Suppressor macrophage (primary cell): ENCODE measurements at regions not wholly inside any gene's neighbourhood (a gene's known extent, or its start where the extent isn't known, plus 50 kb on each side); places are given as distances from the start of the nearest gene placed in this dataset.
A peak's percentile ranks its signal among the peaks of the same experiment; 100 is the strongest.
"Not testable (repeated sequence)": the region's sequence is repeated elsewhere in the genome, so short reads cannot be mapped to it uniquely, and the experiment has no call there.

Source experiments
- DNase-seq, 4 experiments: peaks; one replicate each; pipeline ENCODE4 v3.0.0-alpha.2; 2020 to 2022

GRCh38 chr2:138324068-138324771 is 177.3 kb upstream of the SPOPL start:
- DNase-seq, result no peak

- DNase-seq, result no peak
Measured at GRCh38 chr2:138327967-138328366, 173.6 kb upstream of the SPOPL start.

GRCh38 chr2:138329162-138329561 is 172.4 kb upstream of the SPOPL start:
- DNase-seq, result no peak

GRCh38 chr2:138329591-138329990 is 172.0 kb upstream of the SPOPL start:
- no peak for DNase-seq

GRCh38 chr2:138333121-138333520 is 168.4 kb upstream of the SPOPL start:
- no peak for DNase-seq

GRCh38 chr2:138333677-138334076 is 167.9 kb upstream of the SPOPL start:
- DNase-seq, result no peak

- no peak for DNase-seq
Measured at GRCh38 chr2:138334323-138334722, 167.2 kb upstream of the SPOPL start.

- no peak for DNase-seq
Measured at GRCh38 chr2:138335036-138335435, 166.5 kb upstream of the SPOPL start.

- DNase-seq, result no peak
Measured at GRCh38 chr2:138336146-138336545, 165.4 kb upstream of the SPOPL start.

- no peak for DNase-seq
Measured at GRCh38 chr2:138355244-138355643, 146.3 kb upstream of the SPOPL start.

GRCh38 chr2:138356178-138356577 is 145.4 kb upstream of the SPOPL start:
- DNase-seq, result no peak

GRCh38 chr2:138359532-138359931 is 142.0 kb upstream of the SPOPL start:
- no peak for DNase-seq

GRCh38 chr2:138364554-138365162 is 136.9 kb upstream of the SPOPL start:
- DNase-seq, result no peak

- DNase-seq, result no peak
Measured at GRCh38 chr2:138365581-138365980, 136.0 kb upstream of the SPOPL start.

GRCh38 chr2:138369856-138370255 is 131.7 kb upstream of the SPOPL start:
- DNase-seq, result peak in 2 of 4 experiments; percentile 2 to 21

- peak; percentile 7 to 61 (median 34) for DNase-seq
Measured at GRCh38 chr2:138373993-138374408, 127.6 kb upstream of the SPOPL start.

- DNase-seq, result no peak
Measured at GRCh38 chr2:138381373-138381772, 120.2 kb upstream of the SPOPL start.

GRCh38 chr2:138382672-138383071 is 118.9 kb upstream of the SPOPL start:
- DNase-seq, result no peak

- not testable (repeated sequence) for DNase-seq
Measured at GRCh38 chr2:138386191-138386590, 115.4 kb upstream of the SPOPL start.

GRCh38 chr2:138389063-138389462 is 112.5 kb upstream of the SPOPL start:
- DNase-seq, result no peak

GRCh38 chr2:138390316-138390945 is 111.1 kb upstream of the SPOPL start:
- DNase-seq, result no peak

- no peak for DNase-seq
Measured at GRCh38 chr2:138391946-138392345, 109.6 kb upstream of the SPOPL start.

- peak in 1 of 4 experiments; percentile 1 for DNase-seq
Measured at GRCh38 chr2:138395565-138396306, 105.8 kb upstream of the SPOPL start.
